Testis (tissue), 2 donors: ENCODE measurements at regions not wholly inside any gene's neighbourhood (a gene's known extent, or its start where the extent isn't known, plus 50 kb on each side); places are given as distances from the start of the nearest gene placed in this dataset.

Experiments used
- CTCF ChIP-seq, 3 experiments: fragments of 450-650 bp in 2 of 3; fragments of 200-600 bp in 1 of 3; sonication (generic) in 1 of 3; IDR thresholded peaks; one replicate each; pipeline ENCODE4 v1.5.1; 2016 to 2019; ENCODE audit warnings: antibody characterized with exemption in 3 of 3, mild to moderate bottlenecking in 2 of 3, moderate library complexity in 1 of 3
- POLR2A ChIP-seq: fragments of 450-650 bp; IDR thresholded peaks from one replicate; pipeline ENCODE4 v1.6.1; 2017; ENCODE audit warnings: antibody characterized with exemption, mild to moderate bottlenecking, moderate library complexity

GRCh38 chr1:228944296-228944695 lies 209.0 kb downstream of the RHOU start:
- no peak for TF ChIP-seq POLR2A
- no peak for TF ChIP-seq CTCF (IDR thresholded peaks at IDR 0.05)
